ENCODE measurements at regions not wholly inside any gene's neighbourhood (a gene's known extent, or its start where the extent isn't known, plus 50 kb on each side); places are given as distances from the start of the nearest gene placed in this dataset.

DNA sequence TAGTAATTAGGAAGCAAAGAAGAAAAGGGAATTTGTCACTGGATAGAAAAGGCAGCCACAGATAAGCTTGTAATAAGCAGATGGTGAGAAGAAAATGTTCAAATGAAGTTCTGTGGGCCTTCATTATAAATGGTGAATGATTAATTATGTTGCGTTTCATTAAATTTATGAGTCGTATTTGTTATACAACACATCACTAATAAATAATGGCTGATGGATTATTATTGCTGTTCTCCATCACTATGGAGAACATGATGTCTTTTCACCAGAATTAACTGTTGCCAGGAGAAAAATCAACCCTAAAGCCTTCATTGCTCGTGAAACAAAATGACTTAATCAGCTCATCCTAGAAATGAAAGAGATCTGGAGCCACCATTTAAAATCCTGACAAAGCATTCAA lies 158.5 kb downstream of the BTBD3 start:
- TF ChIP-seq, protein P1, sequence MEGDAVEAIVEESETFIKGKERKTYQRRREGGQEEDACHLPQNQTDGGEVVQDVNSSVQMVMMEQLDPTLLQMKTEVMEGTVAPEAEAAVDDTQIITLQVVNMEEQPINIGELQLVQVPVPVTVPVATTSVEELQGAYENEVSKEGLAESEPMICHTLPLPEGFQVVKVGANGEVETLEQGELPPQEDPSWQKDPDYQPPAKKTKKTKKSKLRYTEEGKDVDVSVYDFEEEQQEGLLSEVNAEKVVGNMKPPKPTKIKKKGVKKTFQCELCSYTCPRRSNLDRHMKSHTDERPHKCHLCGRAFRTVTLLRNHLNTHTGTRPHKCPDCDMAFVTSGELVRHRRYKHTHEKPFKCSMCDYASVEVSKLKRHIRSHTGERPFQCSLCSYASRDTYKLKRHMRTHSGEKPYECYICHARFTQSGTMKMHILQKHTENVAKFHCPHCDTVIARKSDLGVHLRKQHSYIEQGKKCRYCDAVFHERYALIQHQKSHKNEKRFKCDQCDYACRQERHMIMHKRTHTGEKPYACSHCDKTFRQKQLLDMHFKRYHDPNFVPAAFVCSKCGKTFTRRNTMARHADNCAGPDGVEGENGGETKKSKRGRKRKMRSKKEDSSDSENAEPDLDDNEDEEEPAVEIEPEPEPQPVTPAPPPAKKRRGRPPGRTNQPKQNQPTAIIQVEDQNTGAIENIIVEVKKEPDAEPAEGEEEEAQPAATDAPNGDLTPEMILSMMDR (IDR thresholded peaks at IDR 0.05; ENCODE audit: low read depth, low read length, missing control alignments): no peak

DNA sequence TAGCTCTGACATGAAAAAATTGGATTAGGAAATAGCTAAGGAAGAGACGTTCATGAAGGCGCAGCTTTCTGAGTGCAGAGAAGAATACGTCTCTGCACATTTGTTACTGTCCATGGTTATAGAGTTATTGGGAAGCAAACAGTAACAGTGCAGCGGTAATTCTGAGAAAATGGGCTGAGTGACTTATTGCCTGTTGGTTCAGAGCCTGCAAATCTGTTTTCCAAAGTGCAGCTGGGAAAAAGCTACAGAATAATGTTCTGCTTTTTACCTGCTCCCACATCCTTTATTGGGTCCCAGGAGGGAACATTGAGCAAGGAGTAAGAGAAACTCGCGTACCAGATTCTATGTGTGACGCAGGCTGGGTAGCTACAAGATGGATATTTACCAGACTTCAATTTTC lies 160.2 kb downstream of the BTBD3 start:
- H3K4me3 ChIP-seq (replicated peaks; ENCODE audit: low read depth, low read length): no peak overlapping the region
- no peak for DNase-seq (ENCODE audit: extremely low read depth, low read depth)
- TF ChIP-seq, protein P1 (IDR thresholded peaks at IDR 0.05; ENCODE audit: low read depth, low read length, missing control alignments): no peak

More for the DNA sequence above, 158.5 kb downstream of the BTBD3 start:
- H3K4me3 ChIP-seq (replicated peaks; ENCODE audit: low read depth, low read length): no peak overlapping the region
- no peak for DNase-seq (ENCODE audit: extremely low read depth, low read depth)

DNA sequence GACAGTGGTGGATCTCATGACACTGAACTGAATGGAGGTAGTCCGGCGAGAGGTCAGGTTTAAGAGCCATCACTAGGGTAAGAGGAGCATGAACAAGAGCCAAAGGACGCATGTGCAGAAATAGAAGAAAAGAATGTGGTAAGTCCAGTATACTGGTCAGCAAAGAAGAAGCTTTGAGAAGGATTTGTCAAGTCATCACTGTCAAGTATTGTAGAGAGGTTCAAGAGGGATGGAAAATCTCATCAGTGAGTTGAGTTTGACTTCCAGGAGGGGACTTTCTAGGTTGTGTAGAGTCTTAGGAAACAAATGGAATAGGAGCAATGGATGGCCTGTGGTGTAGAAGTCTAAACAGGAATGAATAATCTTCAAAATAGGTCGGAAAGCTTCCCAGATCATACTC lies 161.8 kb downstream of the BTBD3 start:
- no peak for DNase-seq (ENCODE audit: extremely low read depth, low read depth)
- H3K4me3 ChIP-seq (replicated peaks; ENCODE audit: low read depth, low read length): no peak overlapping the region
- TF ChIP-seq, protein P1 (IDR thresholded peaks at IDR 0.05; ENCODE audit: low read depth, low read length, missing control alignments): no peak

DNA sequence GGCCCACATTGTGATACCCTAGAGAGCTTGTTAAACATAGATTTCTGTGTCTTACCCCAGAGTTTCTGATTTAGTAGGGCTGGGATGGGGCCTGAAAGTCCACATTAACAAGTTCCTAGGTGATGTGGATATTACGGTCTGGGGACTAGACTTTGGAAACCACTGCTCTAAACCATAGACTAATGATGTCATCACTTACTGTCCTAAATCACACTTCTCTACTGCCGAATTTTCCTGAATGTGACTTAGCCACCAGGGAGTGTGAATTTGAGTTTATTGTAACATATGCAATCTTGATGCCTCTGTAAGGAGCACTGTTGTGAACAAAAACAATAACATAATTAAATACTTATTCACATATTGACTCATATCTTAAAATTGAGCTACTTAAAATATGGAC lies 165.6 kb downstream of the BTBD3 start:
- H3K4me3 ChIP-seq (replicated peaks; ENCODE audit: low read depth, low read length): no peak overlapping the region
- no peak for DNase-seq (ENCODE audit: extremely low read depth, low read depth)
- TF ChIP-seq, protein P1 (IDR thresholded peaks at IDR 0.05; ENCODE audit: low read depth, low read length, missing control alignments): no peak

DNA sequence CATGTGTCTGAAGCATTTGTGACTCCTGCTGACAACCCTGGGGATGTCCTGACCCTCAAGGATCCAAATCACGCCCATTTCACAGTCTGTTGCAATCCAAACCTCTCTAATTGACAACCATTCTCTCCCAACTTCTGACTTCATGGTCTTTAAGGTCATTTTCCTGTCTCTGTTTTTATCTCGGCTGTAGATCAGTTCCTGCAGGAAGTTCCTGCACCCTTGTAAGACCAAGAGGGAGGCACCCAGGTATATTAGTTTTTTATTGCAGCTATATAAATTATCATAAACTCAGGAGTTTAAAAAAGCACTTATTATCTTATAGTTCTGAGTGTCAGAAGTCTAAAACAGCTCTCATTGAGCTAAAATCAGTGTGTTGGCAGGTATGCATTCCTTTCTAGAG lies 166.8 kb downstream of the BTBD3 start:
- TF ChIP-seq, protein P1 (IDR thresholded peaks at IDR 0.05; ENCODE audit: low read depth, low read length, missing control alignments): no peak
- H3K4me3 ChIP-seq (replicated peaks; ENCODE audit: low read depth, low read length): no peak overlapping the region
- no peak for DNase-seq (ENCODE audit: extremely low read depth, low read depth)

DNA sequence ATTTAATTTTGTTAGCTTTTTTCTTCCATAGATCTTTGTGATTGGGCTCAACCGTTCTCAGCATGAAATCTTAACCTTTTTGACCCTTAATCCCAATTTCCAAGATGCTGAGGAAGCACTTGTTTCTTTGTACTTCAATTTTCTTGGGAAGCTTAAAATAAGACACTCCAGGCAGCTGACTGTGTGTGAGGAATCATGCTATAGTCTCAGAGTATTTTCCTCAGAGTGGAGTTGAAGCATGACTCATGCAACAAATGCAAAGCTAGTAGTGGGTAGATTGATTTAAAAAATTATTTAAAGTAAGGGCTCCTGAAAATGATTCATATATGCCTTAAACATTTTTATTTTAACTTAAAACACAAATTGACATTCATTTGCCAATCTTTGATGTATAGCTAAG lies 168.7 kb downstream of the BTBD3 start:
- TF ChIP-seq, protein P1 (IDR thresholded peaks at IDR 0.05; ENCODE audit: low read depth, low read length, missing control alignments): no peak
- H3K4me3 ChIP-seq (replicated peaks; ENCODE audit: low read depth, low read length): no peak overlapping the region
- DNase-seq (ENCODE audit: extremely low read depth, low read depth): no peak

DNA sequence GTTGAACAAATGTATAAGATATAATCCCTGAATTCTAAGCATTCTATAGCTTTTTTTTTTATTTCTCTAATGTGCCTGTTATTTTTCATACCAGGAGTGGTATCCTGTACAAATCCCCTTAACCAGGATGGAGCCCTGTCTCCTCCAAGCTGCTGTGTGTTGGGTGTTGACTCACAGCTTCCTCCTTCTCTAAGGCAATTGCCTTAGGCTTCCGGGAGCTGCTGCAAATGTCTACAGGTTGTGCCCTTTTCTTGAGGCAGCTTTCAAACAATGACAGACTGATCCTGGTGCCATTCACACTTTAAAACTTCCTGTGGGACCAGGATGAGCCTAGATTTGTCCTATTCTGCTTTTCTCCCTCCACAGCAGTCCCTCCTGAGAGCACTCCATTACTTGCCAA lies 173.2 kb downstream of the BTBD3 start:
- DNase-seq (ENCODE audit: extremely low read depth, low read depth): no peak
- TF ChIP-seq, protein P1 (IDR thresholded peaks at IDR 0.05; ENCODE audit: low read depth, low read length, missing control alignments): no peak
- no peak overlapping the region for H3K4me3 ChIP-seq (replicated peaks; ENCODE audit: low read depth, low read length)
